ENCODE measurements at regions not wholly inside any gene's neighbourhood (a gene's known extent, or its start where the extent isn't known, plus 50 kb on each side); places are given as distances from the start of the nearest gene placed in this dataset.

- TF ChIP-seq ZFP30 (CRISPR knock-in tag; IDR thresholded peaks at IDR 0.05) (no peak), POU6F1 (CRISPR knock-in tag; IDR thresholded peaks at IDR 0.05; ENCODE audit: borderline replicate concordance, low read depth) (no peak), CSRNP3 (CRISPR knock-in tag; IDR thresholded peaks at IDR 0.05) (no peak), TOX (CRISPR knock-in tag; IDR thresholded peaks at IDR 0.05; ENCODE audit: borderline replicate concordance) (no peak), ISL1 (CRISPR knock-in tag; IDR thresholded peaks at IDR 0.05) (no peak), TSHZ2 (CRISPR knock-in tag; IDR thresholded peaks at IDR 0.05) (no peak), ZNF70 (CRISPR knock-in tag; IDR thresholded peaks at IDR 0.05) (no peak), BACH2 (CRISPR knock-in tag; IDR thresholded peaks at IDR 0.05; ENCODE audit: borderline replicate concordance) (no peak)
- ATAC-seq: no peak
Observed at GRCh38 chr5:61683148-61683547, 351.1 kb downstream of the ZSWIM6 start.

- ATAC-seq: no peak
- TF ChIP-seq ESRRG (CRISPR knock-in tag; IDR thresholded peaks at IDR 0.05) (no peak), ZNF70 (CRISPR knock-in tag; IDR thresholded peaks at IDR 0.05) (no peak), CSRNP3 (CRISPR knock-in tag; IDR thresholded peaks at IDR 0.05) (no peak), ZNF8 (CRISPR knock-in tag; IDR thresholded peaks at IDR 0.05) (no peak), TSHZ2 (CRISPR knock-in tag; IDR thresholded peaks at IDR 0.05) (no peak), CSDC2 (CRISPR knock-in tag; IDR thresholded peaks at IDR 0.05) (no peak), PATZ1 (CRISPR knock-in tag; IDR thresholded peaks at IDR 0.05; ENCODE audit: borderline replicate concordance) (no peak), ARNTL (CRISPR knock-in tag; IDR thresholded peaks at IDR 0.05; ENCODE audit: borderline replicate concordance, low read depth) (no peak), RARB (CRISPR knock-in tag; IDR thresholded peaks at IDR 0.05) (no peak), POU6F1 (CRISPR knock-in tag; IDR thresholded peaks at IDR 0.05; ENCODE audit: borderline replicate concordance, low read depth) (no peak), ZFP3 (CRISPR knock-in tag; IDR thresholded peaks at IDR 0.05) (no peak), BACH2 (CRISPR knock-in tag; IDR thresholded peaks at IDR 0.05; ENCODE audit: borderline replicate concordance) (no peak), TCF4 (CRISPR knock-in tag; IDR thresholded peaks at IDR 0.05; ENCODE audit: borderline replicate concordance) (no peak), ZNF565 (CRISPR knock-in tag; conservative IDR thresholded peaks at IDR 0.05; ENCODE audit: low read depth) (no peak), OSR1 (CRISPR knock-in tag; IDR thresholded peaks at IDR 0.05) (no peak), CREB5 (CRISPR knock-in tag; IDR thresholded peaks at IDR 0.05; ENCODE audit: low read depth) (no peak)
Observed at GRCh38 chr5:61683926-61684325, 351.9 kb downstream of the ZSWIM6 start.
